ENCODE measurements at regions not wholly inside any gene's neighbourhood (a gene's known extent, or its start where the extent isn't known, plus 50 kb on each side); places are given as distances from the start of the nearest gene placed in this dataset.

GRCh38 chr1:38337711-38338110 is 291.1 kb upstream of the POU3F1 start (continued):
- TF ChIP-seq ZNF121 (CRISPR knock-in tag; IDR thresholded peaks at IDR 0.05), result no peak
- no peak for TF ChIP-seq FOXJ3 (CRISPR knock-in tag; IDR thresholded peaks at IDR 0.05; ENCODE audit: borderline replicate concordance)
- no peak for TF ChIP-seq FOXK1 (CRISPR knock-in tag; IDR thresholded peaks at IDR 0.05)
- TF ChIP-seq GRHL2 (CRISPR knock-in tag; IDR thresholded peaks at IDR 0.05; ENCODE audit: insufficient replicate concordance, severe bottlenecking), result no peak
- TF ChIP-seq ATF2 (CRISPR knock-in tag; IDR thresholded peaks at IDR 0.05; ENCODE audit: borderline replicate concordance, low read depth), result no peak
- no peak for TF ChIP-seq ZNF317 (CRISPR knock-in tag; IDR thresholded peaks at IDR 0.05; ENCODE audit: borderline replicate concordance, low read depth)
- TF ChIP-seq AR (CRISPR knock-in tag; IDR thresholded peaks at IDR 0.05), result no peak

- ATAC-seq (no peak), DNase-seq (ENCODE audit: low spot score) (no peak)
- Mint-ChIP-seq H3K9me3 (peaks cover 10% of the 10 kb centered on the region; the same call in 1 of the 2 replicates), H3K36me3 (no peaks in the 10 kb centered on the region), H3K27me3 (ENCODE audit: low read depth) (no peaks in the 10 kb centered on the region; the same call in 1 of the 2 replicates), H3K27ac (no peak overlapping the region), H3K4me3 (no peak overlapping the region), H3K4me1 (peaks cover 16% of the 10 kb centered on the region)
- CTCF ChIA-PET, result interaction anchor here (0.8 to 2.1 kb wide), 3 partner anchors 66 to 265 kb away, joined by 3 to 8 read pairs (median 3); no protein-coding TSS in a partner anchor
- POLR2A ChIA-PET, result no interaction called here
- TF ChIP-seq CTCF (IDR thresholded peaks at IDR 0.05), result no peak
- no peak for TF ChIP-seq ETV6 (CRISPR knock-in tag; IDR thresholded peaks at IDR 0.05)
- no peak for TF ChIP-seq ATF2 (CRISPR knock-in tag; IDR thresholded peaks at IDR 0.05; ENCODE audit: borderline replicate concordance, low read depth)
- TF ChIP-seq MXD4 (CRISPR knock-in tag; IDR thresholded peaks at IDR 0.05; ENCODE audit: borderline replicate concordance), result no peak
- TF ChIP-seq AFF4 (CRISPR knock-in tag; IDR thresholded peaks at IDR 0.05; ENCODE audit: borderline replicate concordance), result no peak
- TF ChIP-seq PREB (CRISPR knock-in tag; IDR thresholded peaks at IDR 0.05; ENCODE audit: borderline replicate concordance), result no peak
- TF ChIP-seq FOXJ3 (CRISPR knock-in tag; IDR thresholded peaks at IDR 0.05; ENCODE audit: borderline replicate concordance), result no peak
- no peak for TF ChIP-seq SP1 (CRISPR knock-in tag; conservative IDR thresholded peaks at IDR 0.05)
- no peak for TF ChIP-seq FOXP4 (CRISPR knock-in tag; IDR thresholded peaks at IDR 0.05)
- no peak for TF ChIP-seq OVOL2 (CRISPR knock-in tag; IDR thresholded peaks at IDR 0.05; ENCODE audit: borderline replicate concordance)
- TF ChIP-seq ZNF263 (CRISPR knock-in tag; IDR thresholded peaks at IDR 0.05; ENCODE audit: low read depth), result no peak
- no peak for TF ChIP-seq ZBTB21 (CRISPR knock-in tag; IDR thresholded peaks at IDR 0.05; ENCODE audit: borderline replicate concordance)
- TF ChIP-seq ZNF512 (CRISPR knock-in tag; IDR thresholded peaks at IDR 0.05; ENCODE audit: borderline replicate concordance), result no peak
- no peak for TF ChIP-seq ZNF232 (CRISPR knock-in tag; IDR thresholded peaks at IDR 0.05)
Measured at GRCh38 chr1:38336961-38337360, 290.4 kb upstream of the POU3F1 start.

All from WTC11 (cell line).